GM12872 (cell line): ENCODE measurements at regions not wholly inside any gene's neighbourhood (a gene's known extent, or its start where the extent isn't known, plus 50 kb on each side); places are given as distances from the start of the nearest gene placed in this dataset.

Experiments
- CTCF ChIP-seq: IDR thresholded peaks from 3 replicates; pipeline ENCODE4 v1.5.1; 2011; ENCODE audit warnings: low read depth, mild to moderate bottlenecking, low read length, moderate library complexity; ENCODE audit not compliant: insufficient read depth

DNA sequence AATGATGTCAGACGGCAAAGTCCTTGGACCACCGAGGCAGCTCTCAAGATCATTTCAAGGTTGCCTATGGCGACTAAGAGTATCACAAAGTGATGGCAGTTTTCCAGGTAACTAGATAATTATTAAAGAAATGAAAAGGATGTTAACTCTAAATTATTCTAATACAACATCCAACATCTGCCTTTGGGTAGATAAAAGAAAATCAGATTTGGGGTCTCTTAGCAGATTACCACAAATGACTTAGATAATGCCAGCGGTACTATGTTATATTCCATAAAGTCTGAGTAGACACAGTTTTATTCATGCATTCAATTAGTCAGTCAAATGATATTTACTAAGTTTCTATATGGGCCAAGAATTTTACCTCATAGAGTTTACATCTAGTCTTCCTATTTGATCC, 441.3 kb downstream of the NEBL start:
- no peak for TF ChIP-seq CTCF

- no peak for TF ChIP-seq CTCF
Measured at GRCh38 chr10:20454331-20454730, 442.8 kb downstream of the NEBL start.

- TF ChIP-seq CTCF: no peak
Measured at GRCh38 chr10:20446561-20447193, 450.4 kb downstream of the NEBL start.

DNA sequence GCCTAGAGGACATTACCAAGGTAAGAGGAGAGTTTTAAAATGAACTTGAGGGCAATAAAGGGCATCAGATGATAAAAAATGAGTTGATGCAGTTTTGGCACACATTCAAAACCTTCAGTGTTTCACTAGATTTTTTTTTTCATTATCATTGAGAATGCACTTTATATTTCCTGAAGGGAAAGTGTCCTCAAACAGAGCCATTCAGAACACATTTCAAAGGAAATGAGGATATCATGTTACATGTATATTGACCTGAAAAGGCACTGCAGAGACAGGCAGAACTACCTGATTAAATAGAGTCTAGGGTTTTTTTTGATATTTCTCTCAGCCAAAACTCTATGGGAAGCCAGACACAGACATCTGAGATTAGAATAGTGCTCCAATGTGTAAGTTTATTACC, 454.0 kb downstream of the NEBL start:
- no peak for TF ChIP-seq CTCF

- no peak for TF ChIP-seq CTCF
Measured at GRCh38 chr10:20429742-20430141, 467.4 kb downstream of the NEBL start.

- TF ChIP-seq CTCF: no peak
Measured at GRCh38 chr10:20427821-20428220, 469.3 kb downstream of the NEBL start.

DNA sequence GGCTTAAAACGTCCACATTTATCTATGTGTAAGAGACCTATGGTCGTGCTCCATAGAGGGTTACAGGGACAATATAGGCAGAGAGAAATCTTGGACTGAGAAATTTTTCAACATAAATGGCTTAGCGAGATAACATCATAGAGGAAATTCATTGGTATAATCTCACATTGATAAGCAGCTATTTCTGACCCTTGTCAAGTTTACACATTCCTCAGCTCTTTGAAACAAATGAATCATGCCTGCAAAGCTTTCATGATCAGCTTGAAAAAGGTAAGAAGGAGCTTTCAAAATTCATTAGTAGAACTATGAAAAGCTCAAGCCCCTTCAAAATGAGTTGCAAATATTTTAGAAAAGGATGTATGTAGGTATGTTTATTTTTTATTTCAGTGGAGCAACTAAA, 478.8 kb downstream of the NEBL start:
- no peak for TF ChIP-seq CTCF
